DND-41 (cell line): ENCODE measurements at regions not wholly inside any gene's neighbourhood (a gene's known extent, or its start where the extent isn't known, plus 50 kb on each side); places are given as distances from the start of the nearest gene placed in this dataset.
"Not testable (repeated sequence)": the region's sequence is repeated elsewhere in the genome, so short reads cannot be mapped to it uniquely, and the experiment has no call there.

Experiments
- ATAC-seq: fragments of 200-7000 bp; cut with Tn5 transposase; 3 replicates; pipeline ENCODE4 v1.9.1; 2021; ENCODE audit warnings: low read depth; ENCODE audit not compliant: insufficient read depth
- DNase-seq: peaks from one replicate; pipeline ENCODE4 v3.0.0-alpha.2; 2020
- H2AFZ ChIP-seq: 2 replicates; pipeline ENCODE4 v1.6.0; 2012; ENCODE audit warnings: low read depth, low read length
- H3K27ac ChIP-seq: 2 replicates; pipeline ENCODE4 v1.5.1; 2012; ENCODE audit warnings: low read length, inconsistent platforms
- H3K27me3 ChIP-seq: fragments of 200-600 bp; sonication (generic); 2 replicates; pipeline ENCODE4 v1.6.0; 2012; ENCODE audit warnings: low read length, mild to moderate bottlenecking, inconsistent platforms; ENCODE audit not compliant: insufficient read depth, poor library complexity
- H3K36me3 ChIP-seq: 2 replicates; pipeline ENCODE4 v1.5.1; 2012; ENCODE audit warnings: low read length, inconsistent platforms; ENCODE audit not compliant: insufficient read depth
- H3K4me1 ChIP-seq: 2 replicates; pipeline ENCODE4 v1.5.1; 2012; ENCODE audit warnings: mild to moderate bottlenecking, low read length; ENCODE audit not compliant: insufficient read depth
- H3K4me2 ChIP-seq: 2 replicates; pipeline ENCODE4 v1.6.0; 2012; ENCODE audit warnings: mild to moderate bottlenecking, moderate library complexity, low read length, inconsistent platforms; ENCODE audit not compliant: insufficient read depth
- H3K4me3 ChIP-seq, 2 experiments: fragments of 200-600 bp in 1 of 2; shearing (Covaris generic) in 1 of 2; 2 replicates each; pipeline ENCODE4 v1.5.1; 2012 to 2016; ENCODE audit warnings: inconsistent platforms in 2 of 2, low read length in 2 of 2, mild to moderate bottlenecking in 2 of 2, low read depth in 1 of 2, moderate library complexity in 1 of 2
- H3K79me2 ChIP-seq: 2 replicates; pipeline ENCODE4 v1.6.0; 2012; ENCODE audit warnings: low read length, inconsistent platforms; ENCODE audit not compliant: insufficient read depth
- H3K9ac ChIP-seq: 2 replicates; pipeline ENCODE4 v1.6.0; 2012; ENCODE audit warnings: low read depth, mild to moderate bottlenecking, inconsistent platforms, low read length, moderate library complexity
- H3K9me3 ChIP-seq: 2 replicates; pipeline ENCODE4 v1.5.1; 2012; ENCODE audit warnings: low read length, moderate library complexity, mild to moderate bottlenecking, inconsistent platforms; ENCODE audit not compliant: insufficient read depth, severe bottlenecking
- H4K20me1 ChIP-seq: 2 replicates; pipeline ENCODE4 v1.6.0; 2012; ENCODE audit warnings: low read length; ENCODE audit not compliant: insufficient read depth
- EZH2 ChIP-seq: IDR thresholded peaks from 3 replicates; pipeline ENCODE4 v1.6.1; 2012; ENCODE audit warnings: borderline replicate concordance, low read depth, mild to moderate bottlenecking, moderate library complexity, low read length, inconsistent platforms; ENCODE audit not compliant: severe bottlenecking
- TF ChIP-seq, protein P1 (sequence below): IDR thresholded peaks from 2 replicates; pipeline ENCODE4 v1.5.1; 2012; ENCODE audit warnings: borderline replicate concordance, low read length, moderate library complexity, mild to moderate bottlenecking; ENCODE audit not compliant: poor library complexity, severe bottlenecking; ENCODE audit errors: extremely low read depth

DNA sequence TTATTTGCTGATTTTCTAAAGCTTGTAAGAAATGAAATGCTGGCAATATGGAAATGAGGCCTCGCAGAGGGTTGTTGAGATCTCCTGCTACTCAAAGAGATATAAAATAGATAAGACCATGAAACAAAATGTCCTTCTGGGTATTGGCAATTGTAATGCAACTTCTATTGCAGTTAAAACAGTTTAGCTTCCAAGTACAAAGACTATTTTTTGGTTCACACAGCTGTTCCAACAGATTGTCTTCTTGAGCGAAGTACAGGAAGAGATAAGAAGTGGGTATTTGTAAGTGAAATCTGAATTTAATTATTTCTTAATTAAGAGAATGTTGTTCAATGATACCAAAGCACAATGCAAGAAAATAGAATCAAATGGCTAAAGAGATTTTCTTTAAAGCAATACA lies 801.5 kb upstream of the GBE1 start:
- H3K79me2 ChIP-seq = no peaks in the 10 kb centered on the region
- H3K9ac ChIP-seq = no peak overlapping the region
- no peak overlapping the region for H3K27ac ChIP-seq
- no peak for DNase-seq
- H4K20me1 ChIP-seq = no peaks in the 10 kb centered on the region
- ATAC-seq = no peak
- no peaks in the 10 kb centered on the region for H3K36me3 ChIP-seq
- H3K4me2 ChIP-seq = no peak overlapping the region
- H3K9me3 ChIP-seq = peaks cover 10% of the 10 kb centered on the region
- H2AFZ ChIP-seq = no peak overlapping the region
- TF ChIP-seq, protein P1, sequence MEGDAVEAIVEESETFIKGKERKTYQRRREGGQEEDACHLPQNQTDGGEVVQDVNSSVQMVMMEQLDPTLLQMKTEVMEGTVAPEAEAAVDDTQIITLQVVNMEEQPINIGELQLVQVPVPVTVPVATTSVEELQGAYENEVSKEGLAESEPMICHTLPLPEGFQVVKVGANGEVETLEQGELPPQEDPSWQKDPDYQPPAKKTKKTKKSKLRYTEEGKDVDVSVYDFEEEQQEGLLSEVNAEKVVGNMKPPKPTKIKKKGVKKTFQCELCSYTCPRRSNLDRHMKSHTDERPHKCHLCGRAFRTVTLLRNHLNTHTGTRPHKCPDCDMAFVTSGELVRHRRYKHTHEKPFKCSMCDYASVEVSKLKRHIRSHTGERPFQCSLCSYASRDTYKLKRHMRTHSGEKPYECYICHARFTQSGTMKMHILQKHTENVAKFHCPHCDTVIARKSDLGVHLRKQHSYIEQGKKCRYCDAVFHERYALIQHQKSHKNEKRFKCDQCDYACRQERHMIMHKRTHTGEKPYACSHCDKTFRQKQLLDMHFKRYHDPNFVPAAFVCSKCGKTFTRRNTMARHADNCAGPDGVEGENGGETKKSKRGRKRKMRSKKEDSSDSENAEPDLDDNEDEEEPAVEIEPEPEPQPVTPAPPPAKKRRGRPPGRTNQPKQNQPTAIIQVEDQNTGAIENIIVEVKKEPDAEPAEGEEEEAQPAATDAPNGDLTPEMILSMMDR = no peak
- TF ChIP-seq EZH2 = no peak
- no peak overlapping the region for H3K4me3 ChIP-seq
- H3K27me3 ChIP-seq = no peaks in the 10 kb centered on the region
- no peaks in the 10 kb centered on the region for H3K4me1 ChIP-seq

DNA sequence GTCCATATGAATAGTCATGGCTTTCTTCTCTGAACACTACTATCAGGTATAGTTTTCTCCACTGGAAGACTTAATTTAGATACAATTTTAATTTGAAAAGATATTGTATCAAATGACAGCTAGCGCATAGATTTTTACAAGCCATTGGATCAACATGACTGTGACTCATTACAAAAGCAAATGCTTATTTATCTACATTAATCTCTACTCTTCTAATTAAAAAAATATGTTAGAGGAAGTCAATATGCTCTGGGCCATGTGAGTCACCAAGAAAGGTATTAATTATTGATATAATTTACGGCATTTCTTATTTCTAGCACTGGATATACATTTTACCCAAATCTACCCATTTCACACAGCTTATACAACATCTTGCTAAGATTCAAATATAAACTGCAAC lies 800.3 kb upstream of the GBE1 start:
- H3K4me3 ChIP-seq = no peak overlapping the region
- H3K9ac ChIP-seq = no peak overlapping the region
- TF ChIP-seq, protein P1 = no peak
- no peak for TF ChIP-seq EZH2
- H3K27ac ChIP-seq = no peak overlapping the region
- DNase-seq (no peak), ATAC-seq (no peak)
- H3K4me2 ChIP-seq = no peak overlapping the region
- no peaks in the 10 kb centered on the region for H3K36me3 ChIP-seq
- no peaks in the 10 kb centered on the region for H3K4me1 ChIP-seq
- H2AFZ ChIP-seq = no peak overlapping the region
- no peaks in the 10 kb centered on the region for H3K79me2 ChIP-seq
- no peaks in the 10 kb centered on the region for H4K20me1 ChIP-seq
- H3K9me3 ChIP-seq = peaks cover 5% of the 10 kb centered on the region
- H3K27me3 ChIP-seq = no peaks in the 10 kb centered on the region

DNA sequence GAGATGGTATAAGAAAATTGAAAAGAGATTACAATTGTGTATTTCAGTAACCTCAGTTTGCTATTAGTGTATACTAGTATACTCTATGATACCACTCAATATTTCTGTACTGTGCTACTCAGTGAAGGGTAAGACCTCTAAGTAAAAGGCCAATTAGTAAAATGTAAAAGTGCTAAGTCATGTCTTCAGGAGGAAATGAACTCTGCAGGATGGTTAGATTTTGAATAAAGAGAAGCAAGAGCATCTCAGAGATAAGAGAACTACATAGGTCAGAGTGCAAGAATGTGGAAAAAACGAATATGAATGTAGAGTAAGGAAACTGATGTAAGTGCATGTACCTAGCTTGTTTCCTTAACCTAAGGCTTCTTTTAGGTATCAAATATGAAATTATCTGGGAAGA lies 796.6 kb upstream of the GBE1 start:
- Histone ChIP-seq H3K4me2 (no peak overlapping the region), H4K20me1 (no peaks in the 10 kb centered on the region), H3K9me3 (no peaks in the 10 kb centered on the region), H2AFZ (no peak overlapping the region), H3K9ac (no peak overlapping the region), H3K4me3 (no peak overlapping the region), H3K36me3 (no peaks in the 10 kb centered on the region), H3K27ac (no peak overlapping the region), H3K79me2 (no peaks in the 10 kb centered on the region), H3K27me3 (no peaks in the 10 kb centered on the region), H3K4me1 (no peaks in the 10 kb centered on the region)
- no peak for TF ChIP-seq EZH2
- TF ChIP-seq, protein P1 = no peak
- no peak for DNase-seq
- no peak for ATAC-seq

DNA sequence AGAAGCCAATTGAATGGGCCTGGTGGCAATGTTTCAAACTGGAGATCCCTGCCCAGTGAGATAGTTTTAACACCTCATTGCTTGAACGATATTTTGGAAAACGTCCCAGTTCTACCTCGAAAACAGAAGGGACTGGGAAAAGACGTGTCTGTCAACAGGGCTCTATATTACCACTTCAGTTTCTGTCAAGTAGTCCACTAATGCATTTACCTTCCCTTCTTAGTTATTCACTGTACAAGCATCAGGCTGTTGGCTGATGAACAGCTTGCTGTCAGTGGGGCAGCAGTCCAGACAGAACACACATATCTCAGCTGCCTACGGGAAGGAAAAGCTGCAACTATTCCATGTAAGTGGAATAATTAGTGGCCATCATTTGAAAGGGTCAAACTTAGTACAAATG lies 794.7 kb upstream of the GBE1 start:
- no peak for TF ChIP-seq EZH2
- TF ChIP-seq, protein P1 = no peak

DNA sequence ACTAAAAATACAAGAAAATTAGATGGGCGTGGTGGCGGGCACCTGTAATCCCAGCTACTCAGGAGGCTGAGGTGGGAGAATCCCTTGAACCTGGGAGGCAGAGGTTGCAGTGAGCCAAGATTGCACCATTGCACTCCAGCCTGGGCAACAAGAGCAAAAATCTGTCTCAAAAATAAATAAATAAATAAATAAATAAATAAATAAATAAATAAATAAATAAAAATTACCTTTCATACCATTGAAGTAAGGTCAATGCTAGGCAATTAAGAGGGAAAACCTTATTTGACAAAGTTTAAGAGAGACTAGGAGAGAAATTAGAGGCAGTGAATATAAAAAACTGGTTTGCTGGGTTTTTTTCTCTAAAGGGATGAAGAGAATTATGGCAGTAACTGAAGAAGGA lies 781.1 kb upstream of the GBE1 start:
- not testable (repeated sequence) for H3K4me3 ChIP-seq, H3K27me3 ChIP-seq, H2AFZ ChIP-seq, DNase-seq, H3K9ac ChIP-seq, H3K4me2 ChIP-seq, H3K4me1 ChIP-seq, H3K36me3 ChIP-seq, H3K79me2 ChIP-seq, H3K9me3 ChIP-seq, ATAC-seq, H4K20me1 ChIP-seq, H3K27ac ChIP-seq

More for the DNA sequence above, 794.7 kb upstream of the GBE1 start:
- Histone ChIP-seq H3K27me3 (no peaks in the 10 kb centered on the region), H3K9me3 (no peaks in the 10 kb centered on the region), H3K4me2 (no peak overlapping the region), H2AFZ (no peak overlapping the region; the same call in 1 of the 2 replicates), H3K79me2 (no peaks in the 10 kb centered on the region), H3K9ac (no peak overlapping the region), H3K4me3 (no peak overlapping the region), H3K4me1 (no peaks in the 10 kb centered on the region), H4K20me1 (no peaks in the 10 kb centered on the region), H3K27ac (no peak overlapping the region), H3K36me3 (no peaks in the 10 kb centered on the region)
- no peak for ATAC-seq
- DNase-seq = no peak
